Right ventricle myocardium superior (tissue), 1 donor: ENCODE measurements at regions not wholly inside any gene's neighbourhood (a gene's known extent, or its start where the extent isn't known, plus 50 kb on each side); places are given as distances from the start of the nearest gene placed in this dataset.

Source experiments
- ATAC-seq: fragments of 200-7000 bp; cut with Tn5 transposase; one replicate; pipeline ENCODE4 v1.9.1; 2020; ENCODE audit warnings: mild to moderate bottlenecking; ENCODE audit not compliant: poor library complexity
- DNase-seq: peaks from one replicate; pipeline ENCODE4 v3.0.0-alpha.2; 2020
- intact Hi-C: fragments of 100-400 bp; cut with DNase I; formaldehyde crosslinking; loops from one replicate; pipeline ENCODE4 v1.11.2; 2022
- donor health status: DM: no; HTN: yes; CAD: no; lungs with severe emphysema.

DNA sequence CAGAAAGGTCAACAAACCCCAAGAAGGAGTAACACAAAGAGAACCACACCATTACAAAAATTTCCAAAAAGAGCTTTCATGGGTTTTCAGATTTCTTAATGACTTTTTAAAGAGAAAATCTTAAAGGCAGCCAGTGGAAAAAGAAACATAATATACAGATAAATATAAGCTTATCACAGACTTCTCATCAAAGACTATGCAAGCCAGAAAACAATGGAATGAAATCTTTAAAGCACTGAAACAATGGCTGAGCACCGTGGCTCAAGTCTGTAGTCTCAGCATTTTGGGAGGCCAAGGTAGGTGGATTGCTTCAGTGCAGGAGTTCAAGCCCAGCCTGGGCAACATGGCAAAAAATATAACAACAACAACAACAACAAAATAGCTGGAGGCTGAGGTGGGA lies 237.4 kb downstream of the CYP26B1 start:
- intact Hi-C loops: no loop called here
- ATAC-seq (no peak), DNase-seq (no peak)

DNA sequence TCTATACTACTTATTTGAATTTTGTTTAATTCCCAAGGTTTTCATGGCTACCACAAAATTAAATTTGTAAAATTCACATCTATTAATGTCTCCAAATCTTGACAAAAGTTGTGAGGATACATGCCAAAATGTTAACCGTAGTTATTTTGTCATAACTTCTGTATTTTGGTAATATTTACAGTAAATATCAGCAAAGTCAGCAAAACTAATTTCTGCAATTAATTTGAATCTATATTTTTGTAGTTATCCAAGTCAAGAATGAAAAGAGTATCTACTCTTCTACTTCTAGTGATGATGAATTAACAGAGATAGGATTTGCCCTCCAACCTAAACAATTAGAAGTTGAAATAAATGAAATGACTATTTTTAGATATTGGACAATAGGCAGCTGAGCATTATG lies 238.9 kb downstream of the CYP26B1 start:
- ATAC-seq: no peak
- no peak for DNase-seq
- intact Hi-C loops: no loop called here

DNA sequence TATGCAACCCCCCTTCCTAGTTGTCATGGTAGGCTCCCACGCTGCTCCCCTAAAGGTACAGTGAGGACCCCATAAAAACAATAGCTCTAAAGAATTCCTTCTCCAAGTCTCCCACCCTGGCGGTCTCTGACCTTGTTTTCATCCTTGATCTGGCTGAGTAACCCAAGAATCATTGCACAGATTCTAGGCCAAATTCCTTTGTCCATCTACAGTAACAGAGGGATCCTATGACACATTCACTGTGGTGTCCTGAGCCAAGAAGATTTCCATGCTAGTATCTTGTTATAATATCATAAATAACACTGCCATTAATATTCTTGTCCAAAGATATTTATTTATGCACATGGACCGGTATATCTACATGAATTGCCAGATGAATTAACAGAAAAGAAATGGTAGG lies 240.2 kb downstream of the CYP26B1 start:
- DNase-seq (no peak), ATAC-seq (no peak)
- intact Hi-C loops: no loop called here

DNA sequence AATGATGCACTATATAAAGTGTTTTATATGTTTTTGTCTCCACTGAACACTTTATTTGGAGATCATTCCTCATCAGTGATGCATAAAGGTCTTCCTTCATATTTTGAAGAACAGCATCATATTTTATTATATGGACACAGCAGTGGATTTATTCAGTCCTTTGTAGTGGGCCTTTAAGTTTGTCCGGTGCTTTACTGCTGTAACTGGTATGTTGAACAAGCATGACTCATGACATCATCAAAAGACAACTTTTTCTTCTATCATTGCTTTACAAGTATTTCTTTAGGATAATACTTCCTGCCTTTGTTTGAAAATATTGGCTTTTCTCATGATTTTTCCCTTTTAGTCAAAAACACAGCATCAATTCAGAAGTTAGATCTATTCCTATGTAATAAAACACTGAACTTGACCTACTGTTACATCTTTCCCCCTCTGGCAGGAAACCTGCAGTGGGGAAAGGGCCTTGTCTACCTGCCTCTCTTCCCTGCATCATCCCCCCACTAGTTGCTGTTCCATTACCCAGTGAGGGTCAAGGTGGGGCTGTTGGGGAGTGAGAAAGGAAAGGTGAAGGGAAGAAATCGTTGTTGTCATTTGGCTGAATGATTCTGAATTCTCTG lies 241.2 kb downstream of the CYP26B1 start:
- DNase-seq (no peak), ATAC-seq (no peak)
- intact Hi-C loops: no loop called here

DNA sequence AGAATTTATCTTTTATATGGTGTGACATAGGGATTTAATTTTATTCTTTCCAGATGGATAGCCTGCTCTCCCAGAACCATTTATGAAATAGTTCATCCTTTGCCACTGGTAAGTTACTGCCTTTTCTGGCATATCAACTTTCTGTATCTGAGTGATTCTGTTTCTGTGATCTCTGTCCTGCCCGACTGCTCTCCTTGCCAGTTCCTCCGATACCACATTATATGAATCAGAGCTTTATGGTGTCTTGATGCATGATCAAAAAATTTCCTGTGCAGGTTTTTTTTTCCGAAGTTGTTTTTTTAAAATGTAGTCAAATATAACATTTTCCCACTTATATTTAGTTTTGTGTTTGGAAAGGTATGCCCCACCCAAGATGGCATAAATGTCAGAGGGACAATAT lies 242.5 kb downstream of the CYP26B1 start:
- intact Hi-C loops: no loop called here
- ATAC-seq: no peak
- no peak for DNase-seq

DNA sequence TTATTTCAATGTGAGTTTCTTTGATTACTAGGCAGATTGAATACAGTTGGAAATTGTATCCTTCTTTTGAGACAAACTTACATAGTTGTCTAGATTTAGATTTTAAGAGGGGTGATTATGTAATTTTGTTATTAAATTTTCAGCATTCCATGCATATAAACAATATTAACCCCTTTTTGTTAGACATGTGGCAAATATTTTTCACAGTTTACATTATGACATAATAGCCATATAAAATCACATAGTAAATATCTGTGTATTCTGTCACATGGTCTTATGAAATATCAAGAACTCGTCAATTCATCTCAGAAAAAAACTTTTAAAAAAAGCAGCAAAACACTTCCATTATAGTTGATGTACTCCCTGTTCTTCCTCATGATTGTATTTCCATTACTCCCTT lies 243.8 kb downstream of the CYP26B1 start:
- no peak for ATAC-seq
- no peak for DNase-seq
- intact Hi-C loops: no loop called here

DNA sequence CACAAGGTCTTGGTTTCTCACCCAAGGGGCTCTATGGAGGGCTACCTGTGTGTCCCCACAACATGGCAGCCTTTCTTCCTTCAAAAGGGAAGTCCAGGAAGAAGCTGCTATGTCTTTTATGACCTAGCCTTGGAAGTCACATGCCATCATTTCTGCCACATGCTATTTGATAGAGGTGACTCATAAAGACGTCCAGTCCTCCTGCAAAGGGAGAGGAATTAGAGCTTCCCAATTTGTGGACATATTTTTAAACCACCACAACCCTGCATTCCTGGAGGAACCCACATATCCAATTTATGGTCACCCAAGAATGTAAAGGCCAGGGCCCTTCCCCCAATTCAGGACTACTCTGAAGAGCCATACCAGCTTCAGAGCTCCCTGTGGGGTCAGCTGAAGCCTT lies 246.2 kb downstream of the CYP26B1 start:
- intact Hi-C loops: no loop called here
- ATAC-seq: no peak
- DNase-seq: no peak

DNA sequence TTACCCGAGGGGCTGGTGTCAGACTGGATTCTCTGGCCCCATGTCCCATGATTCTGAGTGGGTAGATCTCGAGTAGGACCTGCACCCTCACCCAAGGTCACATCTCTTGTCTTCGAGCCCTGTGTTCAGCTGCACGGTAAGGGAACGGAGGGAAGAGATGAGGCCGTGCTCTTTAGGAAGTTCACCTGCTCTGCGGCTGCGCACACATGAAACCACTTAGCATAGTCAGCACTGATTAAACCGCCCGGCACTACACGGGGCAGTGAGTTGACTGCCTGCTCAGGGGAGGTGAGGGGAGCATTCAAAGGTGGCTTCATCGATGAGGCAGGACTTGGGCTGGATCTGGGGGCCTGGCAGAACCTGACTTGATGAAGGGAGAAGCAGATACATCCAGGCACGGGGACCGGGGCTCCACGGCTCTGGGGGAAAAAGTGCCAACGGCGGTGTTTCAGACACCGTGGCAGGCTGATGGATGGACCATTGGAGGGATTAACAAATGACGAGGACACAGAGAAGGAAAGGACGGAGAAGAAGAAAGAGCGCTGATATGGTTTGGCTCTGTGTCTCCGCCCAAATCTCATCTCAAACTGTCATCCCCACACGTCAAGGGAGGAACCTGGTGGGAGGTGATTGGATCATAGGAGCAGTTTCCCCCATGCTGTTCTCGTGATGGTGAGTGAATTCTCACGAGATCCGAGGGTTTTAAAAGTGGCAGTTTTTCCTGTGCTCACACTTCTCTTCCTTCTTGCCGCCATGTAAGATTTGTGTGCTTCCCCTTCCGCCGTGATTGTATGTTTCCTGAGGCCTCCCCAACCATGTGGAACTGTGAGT lies 248.6 kb downstream of the CYP26B1 start:
- ATAC-seq (no peak), DNase-seq (no peak)
- intact Hi-C loops: no loop called here

DNA sequence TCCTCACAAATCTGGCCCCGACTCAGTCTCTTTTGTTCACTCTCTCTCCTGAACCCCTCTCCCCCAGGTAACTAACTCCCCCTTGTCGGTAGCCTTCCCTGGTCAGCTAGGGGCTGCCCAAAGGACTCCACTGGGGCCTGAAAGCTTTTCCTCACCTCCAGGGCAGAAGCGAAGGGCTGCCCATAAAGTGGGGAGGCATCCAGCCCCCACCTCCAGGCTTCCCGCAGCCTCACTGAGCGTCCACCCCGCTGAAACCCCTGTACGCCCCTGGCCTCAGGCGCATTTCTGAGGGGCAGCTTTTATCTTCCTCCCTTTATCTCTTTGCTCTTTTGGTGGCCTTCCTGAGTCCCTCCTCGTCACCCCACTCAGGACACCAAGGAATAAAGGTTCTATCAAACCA lies 249.3 kb downstream of the CYP26B1 start:
- DNase-seq: no peak
- ATAC-seq: no peak
- intact Hi-C loops: no loop called here

DNA sequence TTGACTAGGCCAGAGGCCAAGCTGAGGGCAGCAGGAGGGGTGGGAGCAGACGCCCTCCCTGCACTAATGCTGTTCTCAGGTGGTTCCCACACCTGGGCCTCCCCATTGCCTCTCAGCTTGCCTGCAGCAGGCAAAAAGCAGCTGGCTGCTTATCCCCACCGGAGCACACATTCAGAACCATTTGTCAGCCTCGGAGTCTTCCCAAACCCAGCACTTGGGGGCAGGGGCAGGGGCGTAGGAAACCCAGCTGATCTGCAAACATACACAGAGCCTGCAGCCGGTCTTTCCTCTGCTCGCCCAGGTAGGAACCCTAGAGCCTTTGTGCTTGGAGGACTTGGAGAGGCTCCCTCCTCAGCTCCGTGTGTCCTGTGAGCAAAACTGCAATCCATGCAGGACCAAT lies 249.8 kb downstream of the CYP26B1 start:
- intact Hi-C loops: no loop called here
- no peak for DNase-seq
- ATAC-seq: no peak

DNA sequence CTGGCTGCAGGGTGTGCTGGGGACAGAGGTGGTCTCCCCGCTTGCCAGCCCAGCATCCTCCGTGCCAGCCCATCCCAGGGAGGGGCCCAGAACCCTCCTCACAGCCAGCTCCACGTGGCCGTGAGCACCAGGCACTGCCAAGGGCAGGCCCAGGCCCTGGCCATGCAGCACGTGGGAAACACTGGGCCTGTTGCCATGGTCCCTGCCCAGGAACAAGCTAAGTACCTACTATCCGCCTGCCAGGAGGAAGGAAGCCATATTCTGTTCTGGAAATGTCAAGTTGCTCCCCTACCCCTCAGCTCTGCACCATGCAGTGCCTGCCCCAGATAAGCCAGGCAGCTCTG lies 250.6 kb downstream of the CYP26B1 start:
- DNase-seq: peak; percentile 78
- peak; percentile 95 for ATAC-seq
- intact Hi-C loops: no loop called here

DNA sequence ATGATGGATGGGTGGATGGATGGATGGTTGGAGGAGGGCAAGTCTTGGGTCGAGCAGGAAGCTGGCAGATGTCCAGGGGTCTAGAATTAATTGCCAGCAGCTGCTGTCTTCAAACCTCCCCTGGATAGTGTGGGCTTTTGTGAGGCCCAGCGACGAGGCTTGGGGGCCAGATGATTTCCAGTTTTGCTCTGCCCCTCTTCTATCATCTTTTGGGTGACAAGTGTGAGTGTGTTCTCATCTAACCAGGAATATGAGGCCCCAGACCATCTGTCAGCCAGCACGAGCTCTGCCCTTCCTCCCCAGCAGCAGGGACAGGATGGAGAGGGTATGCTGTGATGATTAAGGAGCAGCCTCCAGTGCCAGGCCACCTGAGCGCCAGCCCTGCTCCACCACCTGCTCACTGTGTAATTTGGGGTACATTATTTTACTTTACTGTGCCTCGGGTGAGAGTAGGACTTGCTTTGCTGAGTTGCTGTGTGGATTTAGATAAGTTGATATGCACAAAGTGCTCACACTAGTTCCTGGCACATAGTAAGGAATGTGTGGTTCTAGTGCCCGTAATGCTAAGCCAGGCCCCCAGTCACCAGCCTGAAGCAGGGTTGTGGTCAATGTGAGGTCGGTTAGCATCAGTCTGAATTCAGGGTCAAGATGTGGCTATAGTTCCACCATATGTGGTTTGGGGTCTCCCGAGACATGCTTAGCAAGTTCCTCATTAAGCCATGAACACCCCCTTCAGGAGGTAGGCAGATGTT lies 251.1 kb downstream of the CYP26B1 start:
- intact Hi-C loops: no loop called here
- DNase-seq: no peak
- no peak for ATAC-seq

DNA sequence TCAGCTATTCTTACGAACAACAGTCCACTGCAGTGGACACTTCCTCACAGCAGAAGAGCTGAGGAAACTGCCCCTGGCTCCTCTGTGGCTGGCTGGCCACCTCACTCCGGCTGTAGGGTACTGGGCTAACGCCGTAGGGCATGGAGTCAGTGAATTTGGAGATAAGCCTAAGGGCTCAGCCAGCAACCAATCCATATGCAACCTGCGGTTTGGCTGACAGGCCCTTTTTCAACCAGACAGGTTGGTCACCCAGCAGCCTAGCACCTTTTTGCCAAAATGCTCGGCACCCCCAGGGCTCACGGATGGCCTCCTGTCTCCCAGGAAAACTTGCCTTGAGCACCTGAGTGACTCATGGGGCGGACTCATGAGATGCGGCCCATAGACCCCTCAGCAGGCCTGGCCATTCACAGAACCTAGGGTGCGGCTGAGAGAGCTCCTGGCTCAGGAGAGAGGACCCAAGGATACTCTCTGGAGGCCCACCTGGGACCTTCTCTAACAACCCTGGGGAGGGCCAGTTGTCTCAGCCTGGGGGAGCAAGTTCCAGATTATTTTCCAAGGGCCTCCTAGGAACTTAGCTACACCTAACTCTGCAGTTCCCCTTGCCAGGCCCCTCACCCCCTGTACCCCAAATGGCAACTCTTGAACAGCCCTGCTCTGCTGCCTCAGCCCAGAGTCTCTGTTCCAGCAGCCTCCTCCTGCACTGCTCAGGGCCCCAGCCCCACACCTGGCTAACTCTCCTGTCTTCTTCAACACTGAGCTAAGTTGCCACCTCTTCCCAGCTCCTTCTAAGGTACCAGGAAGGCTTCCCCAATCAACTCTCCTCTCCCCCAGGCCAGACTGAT lies 252.1 kb downstream of the CYP26B1 start:
- DNase-seq: no peak
- no peak for ATAC-seq
- intact Hi-C loops: no loop called here

DNA sequence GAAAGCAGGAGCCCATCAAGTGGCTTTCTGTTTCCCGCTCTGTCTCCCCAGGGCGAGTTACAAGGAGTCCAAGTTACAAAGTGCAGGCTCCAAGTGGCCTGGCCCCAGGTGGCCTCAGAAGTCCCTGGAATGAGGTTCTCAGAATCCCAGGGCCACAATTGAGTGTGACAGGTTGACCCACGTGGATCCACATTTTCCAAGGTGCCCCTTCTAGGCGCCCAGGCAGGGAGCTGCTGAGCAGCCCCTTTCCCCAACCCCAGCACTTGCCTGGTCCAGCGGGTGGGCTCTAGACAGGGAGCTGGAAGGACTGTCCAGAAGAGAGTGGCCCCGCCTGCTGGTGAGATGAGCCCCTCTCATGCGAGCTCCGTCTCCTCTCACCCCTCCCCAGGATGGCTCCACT lies 253.4 kb downstream of the CYP26B1 start:
- intact Hi-C loops: no loop called here
- DNase-seq: no peak

DNA sequence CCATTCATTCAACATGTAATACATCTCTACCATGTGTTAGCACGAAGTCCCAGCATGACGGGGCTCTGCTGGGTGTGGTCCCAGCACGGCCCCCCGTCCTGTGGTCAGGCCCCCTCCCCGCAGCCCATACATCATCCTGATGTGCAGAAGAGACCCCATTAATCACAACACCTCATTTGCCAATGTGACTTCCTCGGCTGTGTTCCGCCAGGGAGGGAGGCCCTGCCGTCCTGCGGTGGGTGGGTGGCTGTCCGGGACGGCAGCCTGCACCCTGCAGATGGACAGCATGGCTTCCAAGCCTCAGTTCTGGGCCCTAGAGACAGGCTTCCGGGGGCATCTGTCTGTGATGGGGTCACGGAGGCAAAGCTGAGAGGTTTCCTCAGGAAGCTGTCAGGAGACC lies 254.0 kb downstream of the CYP26B1 start:
- intact Hi-C loops: no loop called here
- no peak for DNase-seq
- ATAC-seq: no peak

More for the DNA sequence above, 253.4 kb downstream of the CYP26B1 start:
- no peak for ATAC-seq

DNA sequence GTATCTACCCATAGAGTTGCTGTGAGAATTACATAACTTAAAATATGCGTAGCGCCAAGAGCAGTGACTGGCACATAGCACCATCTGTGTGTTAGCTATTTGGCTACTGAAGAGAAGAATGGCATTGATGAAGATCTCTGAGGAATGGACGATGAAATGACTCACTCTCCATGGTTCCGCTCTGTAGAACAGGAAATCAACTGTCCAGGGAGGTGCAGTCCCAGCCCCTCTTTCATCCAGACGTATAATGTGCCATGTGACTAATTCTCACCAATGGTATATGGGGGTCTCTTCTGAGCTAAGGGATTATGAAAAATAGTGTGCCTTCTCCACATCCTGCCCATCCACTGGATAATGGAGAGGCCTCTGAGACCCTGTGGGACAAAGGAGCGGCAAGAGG lies 254.8 kb downstream of the CYP26B1 start:
- intact Hi-C loops: no loop called here
- no peak for ATAC-seq
- DNase-seq: no peak

DNA sequence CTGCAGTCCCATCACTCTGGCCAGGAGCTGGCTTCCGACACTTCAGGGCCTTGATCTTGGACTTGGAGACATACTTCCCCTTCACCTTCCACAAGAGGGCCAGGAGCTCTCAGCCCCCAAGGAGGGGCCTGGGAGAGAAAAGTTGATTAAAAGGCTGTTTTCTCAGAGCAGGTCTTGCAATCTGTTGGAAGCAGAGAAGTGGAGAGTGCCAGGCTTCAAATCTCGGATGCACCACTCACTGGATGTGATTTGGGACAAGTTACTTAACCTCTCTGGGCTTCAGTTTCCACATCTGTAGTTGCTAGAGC lies 255.3 kb downstream of the CYP26B1 start:
- intact Hi-C loops: no loop called here
- no peak for DNase-seq
- no peak for ATAC-seq

DNA sequence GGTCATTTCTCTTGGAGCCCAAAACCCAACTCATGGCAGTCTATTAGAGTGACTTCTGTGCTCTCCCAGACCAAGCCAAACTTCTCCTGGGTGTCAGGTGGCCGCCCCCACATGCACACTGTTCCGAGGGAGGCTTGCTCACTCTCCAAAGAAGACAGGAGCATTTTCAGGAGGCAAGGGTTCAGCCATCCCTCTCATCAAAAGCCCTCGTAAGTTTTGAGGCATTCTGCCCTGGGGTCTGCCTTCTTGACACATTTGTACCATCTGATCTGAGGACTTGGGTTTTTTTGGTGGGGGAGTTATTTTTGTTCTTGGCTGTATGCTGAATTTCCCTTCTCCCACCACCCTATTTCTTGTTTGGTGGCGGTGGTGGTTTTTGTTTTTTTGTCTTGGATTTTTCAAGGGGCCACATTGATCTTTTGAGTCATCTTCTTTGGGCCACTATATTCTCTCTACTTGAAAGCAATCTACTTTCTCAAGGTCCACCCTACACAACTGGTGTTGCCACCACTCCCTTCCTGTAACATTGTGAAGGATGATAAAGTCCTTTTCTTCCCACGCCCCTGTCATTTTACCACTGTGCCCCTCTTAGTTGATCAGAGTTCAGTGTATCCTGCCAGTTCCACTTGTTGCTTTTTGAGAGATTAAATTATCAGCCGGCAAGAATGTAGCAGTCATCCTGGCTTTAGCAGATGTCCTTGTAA lies 255.8 kb downstream of the CYP26B1 start:
- intact Hi-C loops: no loop called here
- DNase-seq: no peak
- no peak for ATAC-seq

DNA sequence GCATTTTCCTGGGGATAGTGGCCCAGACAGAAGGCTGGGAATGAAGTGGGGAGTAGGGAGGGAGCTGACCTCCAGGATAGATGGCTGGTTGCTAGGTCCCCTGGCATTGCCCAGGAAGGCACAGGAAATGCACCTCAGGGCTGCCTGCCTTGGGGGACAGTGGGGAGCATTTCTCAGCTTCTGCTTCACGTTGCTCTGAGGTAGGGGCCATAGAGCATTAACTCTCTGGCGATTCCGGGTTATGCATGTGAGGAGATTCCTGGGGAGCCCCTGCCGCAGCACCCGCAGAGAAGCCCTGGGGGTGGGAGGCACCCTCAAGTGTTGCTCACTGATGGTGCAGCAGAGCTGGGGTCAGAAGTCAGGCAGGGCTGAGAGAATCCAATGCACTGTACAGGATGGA lies 256.5 kb downstream of the CYP26B1 start:
- ATAC-seq: no peak
- intact Hi-C loops: no loop called here
- no peak for DNase-seq
